ENCODE measurements at regions not wholly inside any gene's neighbourhood (a gene's known extent, or its start where the extent isn't known, plus 50 kb on each side); places are given as distances from the start of the nearest gene placed in this dataset.

- no peak overlapping the region for H3K4me3 Mint-ChIP-seq (ENCODE audit: unreplicated experiment)
- peak; percentile 32 to 54 for TF ChIP-seq CTCF (IDR thresholded peaks at IDR 0.05; ENCODE audit: insufficient read depth in 1 of 2, low read depth in 1 of 2, low read length in 1 of 2, severe bottlenecking in 1 of 2, unreplicated experiment in 1 of 2)
- ChIA-PET CTCF (no interaction called here), POLR2A (no interaction called here)
- no peaks in the 10 kb centered on the region for H3K4me1 ChIP-seq
- no peak overlapping the region for H3K27ac Mint-ChIP-seq (ENCODE audit: unreplicated experiment)
- no peaks in the 10 kb centered on the region; the same call in 1 of the 2 replicates for H3K27me3 ChIP-seq (replicated peaks; ENCODE audit: control insufficient read depth, insufficient read depth, low read length)
- H3K36me3 Mint-ChIP-seq (ENCODE audit: insufficient read depth, unreplicated experiment): no peaks in the 10 kb centered on the region
- H3K27me3 Mint-ChIP-seq (ENCODE audit: insufficient read depth, unreplicated experiment): peaks cover 10% of the 10 kb centered on the region
- peak; percentile 35 to 55 for DNase-seq
- H3K4me1 Mint-ChIP-seq (ENCODE audit: low read depth, unreplicated experiment): no peaks in the 10 kb centered on the region
- H3K4me3 ChIP-seq (ENCODE audit: low read depth, low read length): no peak overlapping the region
- no peaks in the 10 kb centered on the region for H3K9me3 Mint-ChIP-seq (ENCODE audit: unreplicated experiment)
- intact Hi-C loops (cut with micrococcal nuclease; ENCODE audit: unreplicated experiment): no loop called here
- H3K9me3 ChIP-seq: no peaks in the 10 kb centered on the region
- BruUV-seq (replicated peaks): no TSS peak
- no peaks in the 10 kb centered on the region for H3K36me3 ChIP-seq (ENCODE audit: control insufficient read depth, insufficient read depth, low read length)
Measured at GRCh38 chr2:121888189-121888557, 132.7 kb downstream of the TSN start.

DNA sequence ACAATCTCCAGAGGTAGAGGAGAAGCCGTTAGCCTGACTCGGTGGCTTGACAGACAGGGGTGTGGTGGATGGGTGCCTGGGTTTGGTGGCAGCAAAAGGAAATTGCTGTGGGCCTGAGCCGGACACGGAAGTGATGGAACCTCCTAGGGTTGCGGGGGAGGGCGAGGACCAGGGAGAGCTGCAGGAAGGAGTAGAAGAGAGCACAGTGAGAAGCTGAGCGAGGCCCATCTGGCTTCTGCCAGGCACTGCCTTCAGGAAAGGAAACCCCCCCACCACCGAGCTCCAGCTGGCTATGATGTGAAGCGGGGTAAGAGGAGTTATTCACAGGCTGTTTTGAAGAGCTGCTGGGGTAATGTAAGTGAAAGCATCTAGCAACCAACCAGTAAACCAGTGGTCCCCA, 134.6 kb downstream of the TSN start:
- H3K4me3 ChIP-seq (ENCODE audit: low read depth, low read length): no peak overlapping the region
- DNase-seq: peak in 1 of 2 experiments; percentile 13
- H3K36me3 ChIP-seq (ENCODE audit: control insufficient read depth, insufficient read depth, low read length): no peaks in the 10 kb centered on the region
- no peaks in the 10 kb centered on the region for H3K9me3 ChIP-seq
- no peaks in the 10 kb centered on the region for H3K4me1 ChIP-seq
- Mint-ChIP-seq H3K4me1 (ENCODE audit: low read depth, unreplicated experiment) (no peaks in the 10 kb centered on the region), H3K27me3 (ENCODE audit: insufficient read depth, unreplicated experiment) (peaks cover 6% of the 10 kb centered on the region), H3K9me3 (ENCODE audit: unreplicated experiment) (no peaks in the 10 kb centered on the region), H3K4me3 (ENCODE audit: unreplicated experiment) (no peak overlapping the region), H3K27ac (ENCODE audit: unreplicated experiment) (no peak overlapping the region), H3K36me3 (ENCODE audit: insufficient read depth, unreplicated experiment) (no peaks in the 10 kb centered on the region)
- no peaks in the 10 kb centered on the region; the same call in 1 of the 2 replicates for H3K27me3 ChIP-seq (replicated peaks; ENCODE audit: control insufficient read depth, insufficient read depth, low read length)
- TF ChIP-seq CTCF (IDR thresholded peaks at IDR 0.05; ENCODE audit: insufficient read depth in 1 of 2, low read depth in 1 of 2, low read length in 1 of 2, severe bottlenecking in 1 of 2, unreplicated experiment in 1 of 2): no peak
- intact Hi-C loops (cut with micrococcal nuclease; ENCODE audit: unreplicated experiment): no loop called here
- BruUV-seq (replicated peaks): no TSS peak
- POLR2A ChIA-PET: no interaction called here
- CTCF ChIA-PET: interaction anchor here (0.6 kb wide), 1 partner anchor 52 kb away, joined by 3 read pairs; no protein-coding TSS in a partner anchor

GRCh38 chr2:121895723-121896571, 140.5 kb downstream of the TSN start:
- POLR2A ChIA-PET: no interaction called here
- H3K9me3 Mint-ChIP-seq (ENCODE audit: unreplicated experiment): no peaks in the 10 kb centered on the region
- no peaks in the 10 kb centered on the region for H3K9me3 ChIP-seq
- no peak overlapping the region for H3K4me3 Mint-ChIP-seq (ENCODE audit: unreplicated experiment)
- no TSS peak for BruUV-seq (replicated peaks)
- CTCF ChIA-PET: no interaction called here
- TF ChIP-seq CTCF (IDR thresholded peaks at IDR 0.05; ENCODE audit: insufficient read depth in 1 of 2, low read depth in 1 of 2, low read length in 1 of 2, severe bottlenecking in 1 of 2, unreplicated experiment in 1 of 2): no peak
- no peaks in the 10 kb centered on the region for H3K27me3 ChIP-seq (replicated peaks; ENCODE audit: control insufficient read depth, insufficient read depth, low read length)
- no peak overlapping the region for H3K27ac Mint-ChIP-seq (ENCODE audit: unreplicated experiment)
- H3K36me3 ChIP-seq (ENCODE audit: control insufficient read depth, insufficient read depth, low read length): no peaks in the 10 kb centered on the region
- no peaks in the 10 kb centered on the region for H3K4me1 Mint-ChIP-seq (ENCODE audit: low read depth, unreplicated experiment)
- H3K4me1 ChIP-seq: no peaks in the 10 kb centered on the region
- H3K4me3 ChIP-seq (ENCODE audit: low read depth, low read length): no peak overlapping the region
- no peaks in the 10 kb centered on the region for H3K36me3 Mint-ChIP-seq (ENCODE audit: insufficient read depth, unreplicated experiment)
- intact Hi-C loops (cut with micrococcal nuclease; ENCODE audit: unreplicated experiment): loop anchor here (5.0 kb wide), 1 partner anchor 84 kb away; no protein-coding TSS in a partner anchor
- peak in 1 of 2 experiments; percentile 25 for DNase-seq
- H3K27me3 Mint-ChIP-seq (ENCODE audit: insufficient read depth, unreplicated experiment): no peaks in the 10 kb centered on the region
